Activated CD8-positive, alpha-beta memory T cell treated with anti-CD3 and anti-CD28 coated beads for 24 hours (primary cell): ENCODE measurements at regions not wholly inside any gene's neighbourhood (a gene's known extent, or its start where the extent isn't known, plus 50 kb on each side); places are given as distances from the start of the nearest gene placed in this dataset.

Experiments
- DNase-seq: peaks from one replicate; pipeline ENCODE4 v3.0.0-alpha.2; 2020

GRCh38 chr2:12177455-12178288 is 431.2 kb downstream of the LPIN1 start:
- no peak for DNase-seq

GRCh38 chr2:12178289-12179080 is 432.1 kb downstream of the LPIN1 start:
- DNase-seq: no peak

DNA sequence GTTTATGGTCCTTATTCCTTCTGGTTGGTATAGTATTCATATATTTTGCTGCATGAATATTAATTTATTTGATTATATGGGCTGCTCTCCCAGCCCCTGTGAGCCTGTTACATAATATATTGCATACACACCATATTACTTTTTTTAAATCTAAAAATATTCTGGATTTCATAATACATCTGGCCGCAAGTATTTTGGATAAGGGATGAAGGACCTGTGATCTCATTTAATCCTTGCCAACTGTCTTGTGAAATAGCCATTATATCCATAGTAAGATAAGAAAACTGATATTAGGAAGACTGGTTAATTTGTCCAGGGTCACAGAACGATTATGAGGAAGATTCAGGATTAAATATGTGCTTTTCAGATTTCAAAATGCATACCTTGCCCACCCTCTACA is 433.6 kb downstream of the LPIN1 start:
- no peak for DNase-seq

DNA sequence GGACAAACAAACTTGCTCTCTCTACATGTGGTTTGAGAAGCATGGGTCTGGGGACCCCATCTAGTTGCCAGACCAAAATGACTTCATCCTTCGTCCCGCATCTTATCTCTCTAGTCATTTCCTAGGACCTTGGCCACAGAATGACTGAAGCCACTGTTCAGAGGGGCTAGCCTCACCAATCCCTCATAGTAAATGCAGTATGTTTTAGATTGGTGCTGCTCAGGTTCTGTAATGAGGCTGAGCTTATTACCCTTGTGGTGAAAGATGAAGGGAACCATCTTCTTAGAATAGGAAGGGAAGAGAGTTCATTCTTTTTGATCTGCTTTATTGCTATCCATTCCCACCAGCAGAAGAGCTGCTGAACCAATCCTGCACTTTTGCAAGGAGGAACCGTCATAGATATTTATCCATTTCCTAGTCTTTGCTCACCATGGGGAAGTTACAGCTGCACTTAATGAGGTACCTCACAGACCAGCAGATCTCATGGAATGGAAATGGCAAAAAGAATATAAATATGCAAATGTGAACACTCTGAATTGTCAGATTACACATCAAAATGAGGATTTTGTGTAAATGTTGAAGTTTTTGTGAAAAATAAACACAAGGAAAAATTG is 436.7 kb downstream of the LPIN1 start:
- DNase-seq: no peak

DNA sequence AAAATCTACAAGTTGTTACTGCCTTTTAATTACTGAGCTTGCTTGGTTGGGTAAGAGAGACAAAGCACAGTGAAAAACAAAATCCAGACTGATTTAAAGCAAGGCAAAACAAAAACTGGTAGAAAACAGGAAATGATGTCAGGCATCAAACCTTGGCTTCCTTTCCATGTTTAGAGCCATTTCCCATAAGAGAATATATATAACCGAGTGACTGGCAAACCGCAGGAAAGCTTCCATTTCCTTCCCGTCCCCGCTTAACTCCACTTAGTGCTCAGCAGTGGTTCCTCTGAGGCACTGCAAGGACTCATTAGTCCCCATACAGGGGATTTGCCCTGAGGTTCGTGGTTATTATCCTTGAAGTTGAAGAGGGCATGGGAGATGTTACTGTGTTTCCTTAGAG is 446.3 kb downstream of the LPIN1 start:
- DNase-seq: no peak

GRCh38 chr2:12194968-12195367 is 448.5 kb downstream of the LPIN1 start:
- no peak for DNase-seq

DNA sequence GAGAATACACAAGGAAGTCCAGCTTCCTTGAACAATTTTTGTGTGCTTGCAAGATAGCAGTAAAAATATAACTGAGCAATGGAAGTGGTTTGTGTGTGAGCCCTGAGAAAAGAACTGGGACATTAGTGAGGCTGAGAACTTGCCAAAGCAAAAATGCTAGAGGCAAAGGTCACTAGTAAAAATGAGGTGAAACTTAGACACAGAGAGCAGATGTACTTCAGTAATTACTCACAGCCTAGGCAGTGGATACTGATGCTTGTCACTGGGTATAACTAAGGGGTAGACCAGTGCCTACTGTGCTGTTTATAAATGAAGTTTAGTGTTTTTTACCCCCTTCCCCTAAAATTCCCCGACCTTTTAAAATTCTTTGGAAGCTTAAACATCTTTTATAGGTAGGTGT is 450.1 kb downstream of the LPIN1 start:
- DNase-seq: no peak

DNA sequence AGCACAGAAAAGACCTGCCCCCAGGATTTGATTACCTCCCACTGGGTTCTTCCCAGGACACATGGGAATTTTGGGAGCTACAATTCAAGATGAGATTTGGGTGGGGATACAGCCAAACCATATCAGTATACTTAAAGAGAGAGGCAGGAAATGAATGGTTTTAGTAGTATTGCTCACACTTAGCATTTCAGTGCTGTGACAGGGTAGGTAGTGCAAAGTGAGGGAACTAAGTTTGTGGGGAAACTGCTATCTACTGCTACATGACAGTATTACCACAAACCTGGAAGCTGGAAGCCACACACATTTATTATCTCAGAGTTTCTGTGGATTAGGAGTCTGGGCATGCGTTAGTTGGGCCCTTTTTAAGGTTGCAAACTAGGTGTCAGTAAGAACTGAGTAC is 450.7 kb downstream of the LPIN1 start:
- DNase-seq: no peak

DNA sequence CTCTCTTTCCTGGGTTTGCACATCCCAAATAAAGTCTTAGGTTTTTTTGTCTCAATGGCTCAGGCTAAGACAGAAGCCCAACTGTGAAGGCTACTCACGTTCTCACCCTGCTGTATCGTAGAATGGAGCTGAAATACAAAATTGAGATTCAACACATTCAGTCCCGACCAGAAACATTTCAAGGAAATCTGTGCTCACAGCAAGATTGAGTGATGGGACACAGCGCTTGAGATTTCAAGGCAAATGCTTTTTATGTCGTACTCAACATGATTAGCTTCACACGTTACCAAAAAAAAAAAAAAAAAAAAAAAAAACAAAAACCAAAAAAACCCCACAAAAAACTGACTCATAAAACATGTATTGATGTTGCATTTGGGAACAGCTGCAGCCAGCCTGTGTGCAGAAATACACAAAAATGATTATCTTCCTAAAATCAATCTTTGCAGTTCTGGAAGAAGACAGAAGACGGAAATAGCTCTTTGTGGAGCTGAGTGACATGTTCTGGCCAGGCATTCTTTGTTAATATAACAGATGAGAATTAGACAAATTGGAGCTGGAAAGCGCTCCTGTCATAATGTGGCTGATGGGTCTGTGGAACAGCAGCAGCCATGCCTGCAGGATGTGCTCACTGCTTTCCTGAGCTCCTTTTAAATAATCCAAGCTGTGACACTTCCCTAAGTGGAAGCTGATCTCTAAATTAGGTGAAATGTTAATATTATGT is 453.2 kb downstream of the LPIN1 start:
- no peak for DNase-seq

GRCh38 chr2:12201369-12201768 is 454.9 kb downstream of the LPIN1 start:
- no peak for DNase-seq

GRCh38 chr2:12202313-12203075 is 456.1 kb downstream of the LPIN1 start:
- no peak for DNase-seq

- no peak for DNase-seq
Measured at GRCh38 chr2:12203528-12203927, 457.1 kb downstream of the LPIN1 start.

GRCh38 chr2:12205086-12205485 is 458.7 kb downstream of the LPIN1 start:
- no peak for DNase-seq

- no peak for DNase-seq
Measured at GRCh38 chr2:12207491-12207890, 461.1 kb downstream of the LPIN1 start.

DNA sequence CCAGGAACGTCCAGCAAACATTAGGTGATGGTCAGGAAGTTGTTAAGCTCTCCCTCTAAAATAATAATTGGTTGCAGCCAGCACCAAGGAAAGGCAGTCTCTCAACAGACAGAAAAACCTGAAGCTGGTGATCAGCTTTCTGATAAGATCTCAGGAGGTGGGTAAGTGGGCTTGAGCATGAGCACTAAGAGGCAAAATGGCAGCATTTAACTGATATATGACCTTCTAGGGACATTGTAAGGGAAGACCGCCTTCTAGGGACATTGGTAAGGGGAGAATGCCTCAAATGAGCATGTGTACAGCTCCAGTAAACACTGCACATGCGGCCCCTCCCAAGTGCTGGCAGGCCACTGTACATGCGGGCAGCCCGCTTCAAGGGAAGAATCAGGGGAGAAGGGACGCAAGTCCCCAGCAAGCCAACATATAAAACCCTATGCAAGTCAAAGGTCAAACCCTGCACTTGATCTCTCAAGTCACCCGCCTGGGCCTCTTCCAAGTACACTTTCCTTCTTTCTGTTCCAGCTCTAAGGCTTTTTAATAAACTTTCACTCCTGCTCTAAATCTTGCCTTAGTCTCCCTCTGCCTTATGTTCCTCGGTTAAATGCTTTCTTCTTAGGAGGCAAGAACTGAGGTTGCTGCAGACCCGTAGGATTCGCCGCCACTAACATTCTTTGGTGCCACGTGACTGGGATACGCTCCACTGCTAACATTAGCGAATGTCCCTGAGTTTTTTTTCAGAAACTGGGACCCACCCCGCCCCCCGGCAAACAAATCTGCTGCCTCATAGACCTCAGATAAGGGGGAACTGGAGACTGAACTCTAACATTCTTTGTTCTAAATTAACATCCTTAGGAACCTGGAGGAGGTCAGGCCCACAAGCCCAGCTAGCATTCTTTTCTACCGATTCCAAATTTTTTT is 463.8 kb downstream of the LPIN1 start:
- DNase-seq: no peak

- DNase-seq: no peak
Measured at GRCh38 chr2:12211326-12212175, 465.1 kb downstream of the LPIN1 start.

DNA sequence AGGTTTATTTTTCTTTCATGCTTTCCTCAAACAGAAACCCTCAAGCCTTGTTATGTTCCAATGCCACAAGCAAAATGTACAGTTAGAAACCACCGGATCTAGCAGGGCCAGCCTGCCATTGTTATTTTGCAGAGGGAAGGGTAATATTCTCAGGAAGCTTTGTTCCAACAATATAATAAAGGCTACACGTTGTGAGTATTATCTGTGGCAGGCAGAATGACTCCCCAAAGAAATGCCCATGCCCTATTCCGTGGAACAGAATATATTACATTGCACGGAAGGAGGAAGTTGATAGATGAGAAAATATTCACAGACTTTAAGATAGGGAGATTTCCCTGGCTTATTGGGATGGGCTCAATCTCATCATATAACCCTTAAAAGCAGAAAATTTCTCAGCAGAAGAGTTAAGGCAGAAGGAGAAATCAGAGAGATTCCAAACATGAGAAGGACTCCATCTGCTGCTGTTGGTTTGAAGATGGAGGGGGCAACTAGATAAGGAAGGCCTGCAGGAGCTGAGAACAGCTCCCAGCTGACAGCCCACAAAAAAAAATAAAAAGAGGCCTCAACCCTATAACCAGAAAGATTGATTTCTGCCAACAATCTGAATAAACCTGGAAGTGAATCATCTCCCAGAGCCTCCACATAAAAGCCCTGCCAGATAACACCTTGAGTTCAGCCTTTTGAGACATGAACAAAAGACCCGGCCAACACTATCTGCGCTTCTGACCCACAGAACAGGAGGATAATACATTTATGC is 466.6 kb downstream of the LPIN1 start:
- no peak for DNase-seq

- no peak for DNase-seq
Measured at GRCh38 chr2:12217175-12217574, 470.7 kb downstream of the LPIN1 start.

DNA sequence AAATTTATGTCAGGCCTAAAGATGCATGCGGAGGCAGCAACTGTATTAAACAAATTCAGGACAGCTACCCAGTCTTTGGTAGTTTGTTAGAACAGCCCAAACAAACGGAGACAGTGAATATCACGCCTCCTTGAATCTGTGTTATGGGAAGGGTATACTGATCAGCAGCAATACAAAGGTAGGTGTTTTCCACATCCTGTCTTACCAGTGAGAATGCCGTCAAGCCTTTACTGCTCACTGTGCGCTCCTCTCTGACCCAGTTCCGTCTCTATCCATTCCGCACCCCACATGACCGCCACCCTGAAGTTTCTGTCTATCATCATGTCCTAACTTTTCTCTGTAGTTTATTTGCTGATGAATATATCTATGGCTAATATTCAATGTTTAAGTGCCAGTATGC is 473.3 kb downstream of the LPIN1 start:
- no peak for DNase-seq

GRCh38 chr2:12221584-12221983 is 475.2 kb downstream of the LPIN1 start:
- DNase-seq: no peak
